Transverse colon (tissue), 4 donors: ENCODE measurements at regions not wholly inside any gene's neighbourhood (a gene's known extent, or its start where the extent isn't known, plus 50 kb on each side); places are given as distances from the start of the nearest gene placed in this dataset.

Experiments used
- EP300 ChIP-seq: sonication (generic); formaldehyde crosslinking; IDR thresholded peaks from one replicate; pipeline ENCODE4 v1.6.1; 2017; ENCODE audit warnings: antibody characterized with exemption, low read depth
- POLR2A ChIP-seq: fragments of 450-650 bp; IDR thresholded peaks from one replicate; pipeline ENCODE4 v1.6.1; 2016; ENCODE audit warnings: antibody characterized with exemption, mild to moderate bottlenecking, moderate library complexity
- POLR2AphosphoS5 ChIP-seq, 3 donors: sonication (generic); formaldehyde crosslinking; IDR thresholded peaks; one replicate each; pipeline ENCODE4 v1.6.1; 2016; ENCODE audit warnings: antibody characterized with exemption in 3 of 3
- TF ChIP-seq, protein P1 (sequence below), 5 experiments: fragments of 200-600 bp in 3 of 5; fragments of 450-650 bp in 2 of 5; sonication (generic) in 3 of 5; IDR thresholded peaks; 1 replicate in 2 of 5; 2 replicates in 3 of 5; pipeline ENCODE4 v1.5.1; 2016 to 2017; ENCODE audit warnings: antibody characterized with exemption in 5 of 5, inconsistent platforms in 3 of 5, mild to moderate bottlenecking in 2 of 5, moderate library complexity in 1 of 5

DNA sequence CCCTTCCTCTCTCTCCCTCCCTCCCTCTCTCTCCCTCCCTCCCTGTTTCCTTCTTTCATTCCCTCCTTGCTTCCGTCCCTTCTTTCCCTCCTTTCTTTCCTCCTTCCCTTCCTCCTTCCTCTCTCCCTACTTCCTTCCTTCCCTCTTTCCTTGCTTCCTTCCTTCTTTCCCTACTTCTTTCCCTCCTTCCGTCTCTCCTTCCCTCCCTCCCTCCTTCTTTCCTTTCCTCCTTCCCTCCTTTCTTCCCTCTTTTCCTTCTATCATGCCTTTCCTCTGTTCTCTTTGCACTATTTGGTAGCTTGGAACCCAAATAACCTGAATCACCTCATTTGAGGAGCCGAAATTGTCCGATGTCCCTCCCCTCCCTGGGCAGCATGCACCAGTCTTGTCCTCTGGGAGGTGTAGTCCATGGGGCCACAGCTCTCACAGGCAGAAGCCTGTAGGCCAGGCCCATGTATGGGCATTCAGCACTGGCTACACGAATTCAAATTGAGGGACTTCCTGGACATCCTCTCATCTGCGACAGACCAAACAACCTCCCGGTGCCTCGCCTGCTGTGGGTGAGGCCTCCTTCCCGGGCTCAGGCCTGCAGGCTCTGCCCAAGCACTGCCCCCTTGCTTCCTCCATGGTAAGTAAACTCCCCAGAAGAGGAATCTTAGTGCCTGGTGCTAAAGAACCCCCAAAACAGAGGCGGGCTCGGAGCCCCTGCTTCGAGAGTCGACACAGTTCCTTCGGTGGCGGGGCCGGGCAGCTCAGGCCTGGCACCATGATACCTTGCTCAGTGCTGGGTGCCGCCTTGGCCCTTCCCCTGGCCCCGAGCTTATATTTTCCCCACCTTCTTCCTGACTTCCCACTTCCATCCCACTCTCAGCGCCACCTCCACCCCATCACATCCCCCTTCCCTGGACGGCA is 454.1 kb upstream of the CADM1 start:
- TF ChIP-seq POLR2A: no peak
- TF ChIP-seq, protein P1, sequence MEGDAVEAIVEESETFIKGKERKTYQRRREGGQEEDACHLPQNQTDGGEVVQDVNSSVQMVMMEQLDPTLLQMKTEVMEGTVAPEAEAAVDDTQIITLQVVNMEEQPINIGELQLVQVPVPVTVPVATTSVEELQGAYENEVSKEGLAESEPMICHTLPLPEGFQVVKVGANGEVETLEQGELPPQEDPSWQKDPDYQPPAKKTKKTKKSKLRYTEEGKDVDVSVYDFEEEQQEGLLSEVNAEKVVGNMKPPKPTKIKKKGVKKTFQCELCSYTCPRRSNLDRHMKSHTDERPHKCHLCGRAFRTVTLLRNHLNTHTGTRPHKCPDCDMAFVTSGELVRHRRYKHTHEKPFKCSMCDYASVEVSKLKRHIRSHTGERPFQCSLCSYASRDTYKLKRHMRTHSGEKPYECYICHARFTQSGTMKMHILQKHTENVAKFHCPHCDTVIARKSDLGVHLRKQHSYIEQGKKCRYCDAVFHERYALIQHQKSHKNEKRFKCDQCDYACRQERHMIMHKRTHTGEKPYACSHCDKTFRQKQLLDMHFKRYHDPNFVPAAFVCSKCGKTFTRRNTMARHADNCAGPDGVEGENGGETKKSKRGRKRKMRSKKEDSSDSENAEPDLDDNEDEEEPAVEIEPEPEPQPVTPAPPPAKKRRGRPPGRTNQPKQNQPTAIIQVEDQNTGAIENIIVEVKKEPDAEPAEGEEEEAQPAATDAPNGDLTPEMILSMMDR (IDR thresholded peaks at IDR 0.05): no peak
- no peak for TF ChIP-seq EP300
- no peak for TF ChIP-seq POLR2AphosphoS5 (IDR thresholded peaks at IDR 0.05)
